ENCODE measurements at regions not wholly inside any gene's neighbourhood (a gene's known extent, or its start where the extent isn't known, plus 50 kb on each side); places are given as distances from the start of the nearest gene placed in this dataset.

DNA sequence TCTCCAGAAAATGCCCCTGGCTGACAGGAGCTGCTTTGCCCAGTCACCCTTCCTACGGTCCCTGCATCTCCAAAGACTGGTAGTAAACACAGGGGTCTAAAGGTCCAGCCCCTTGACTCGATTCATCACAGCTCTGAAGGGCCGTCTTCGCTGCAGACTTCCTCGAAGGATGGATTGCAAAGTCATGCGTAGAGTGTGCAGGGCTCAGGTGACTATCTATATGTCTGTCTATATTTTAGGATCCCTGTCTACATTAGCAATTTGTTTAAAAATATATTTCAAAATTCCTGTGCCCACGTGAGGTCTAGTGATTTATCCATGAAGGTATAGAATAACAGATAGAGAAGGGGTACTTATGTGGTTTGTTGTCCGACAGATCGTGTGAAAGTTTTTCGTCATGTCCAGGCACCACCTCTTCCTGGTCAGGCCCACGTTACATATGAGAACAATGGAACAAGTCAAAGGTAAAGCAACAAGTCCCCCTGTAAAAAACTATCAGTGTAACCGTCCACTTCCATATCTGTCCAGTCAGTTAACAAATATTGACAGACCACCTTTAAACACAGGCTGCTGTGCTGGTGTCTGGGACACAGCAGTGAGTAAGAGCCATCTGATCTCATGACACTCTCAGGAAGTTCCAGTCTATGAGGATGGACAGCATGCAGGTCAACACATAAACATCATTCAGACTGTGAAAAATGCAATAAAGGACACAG lies 127.7 kb upstream of the SULF2 start (continued):
- TF ChIP-seq AHDC1 (CRISPR knock-in tag; IDR thresholded peaks at IDR 0.05; ENCODE audit: borderline replicate concordance) (peak; percentile 84; the same call in 1 of the 2 replicates), ISL2 (CRISPR knock-in tag; IDR thresholded peaks at IDR 0.05) (peak; percentile 66; the same call in 1 of the 2 replicates), FOXK1 (CRISPR knock-in tag; IDR thresholded peaks at IDR 0.05; ENCODE audit: borderline replicate concordance, low read depth) (peak; percentile 94), ZNF609 (CRISPR knock-in tag; IDR thresholded peaks at IDR 0.05; ENCODE audit: borderline replicate concordance) (peak; percentile 83), SIN3A (IDR thresholded peaks at IDR 0.05; ENCODE audit: borderline replicate concordance, low read depth, low read length) (0 out of 2 replicates have a peak, but pooled peaks have one; percentile 35)
- TF ChIP-seq, protein P1, sequence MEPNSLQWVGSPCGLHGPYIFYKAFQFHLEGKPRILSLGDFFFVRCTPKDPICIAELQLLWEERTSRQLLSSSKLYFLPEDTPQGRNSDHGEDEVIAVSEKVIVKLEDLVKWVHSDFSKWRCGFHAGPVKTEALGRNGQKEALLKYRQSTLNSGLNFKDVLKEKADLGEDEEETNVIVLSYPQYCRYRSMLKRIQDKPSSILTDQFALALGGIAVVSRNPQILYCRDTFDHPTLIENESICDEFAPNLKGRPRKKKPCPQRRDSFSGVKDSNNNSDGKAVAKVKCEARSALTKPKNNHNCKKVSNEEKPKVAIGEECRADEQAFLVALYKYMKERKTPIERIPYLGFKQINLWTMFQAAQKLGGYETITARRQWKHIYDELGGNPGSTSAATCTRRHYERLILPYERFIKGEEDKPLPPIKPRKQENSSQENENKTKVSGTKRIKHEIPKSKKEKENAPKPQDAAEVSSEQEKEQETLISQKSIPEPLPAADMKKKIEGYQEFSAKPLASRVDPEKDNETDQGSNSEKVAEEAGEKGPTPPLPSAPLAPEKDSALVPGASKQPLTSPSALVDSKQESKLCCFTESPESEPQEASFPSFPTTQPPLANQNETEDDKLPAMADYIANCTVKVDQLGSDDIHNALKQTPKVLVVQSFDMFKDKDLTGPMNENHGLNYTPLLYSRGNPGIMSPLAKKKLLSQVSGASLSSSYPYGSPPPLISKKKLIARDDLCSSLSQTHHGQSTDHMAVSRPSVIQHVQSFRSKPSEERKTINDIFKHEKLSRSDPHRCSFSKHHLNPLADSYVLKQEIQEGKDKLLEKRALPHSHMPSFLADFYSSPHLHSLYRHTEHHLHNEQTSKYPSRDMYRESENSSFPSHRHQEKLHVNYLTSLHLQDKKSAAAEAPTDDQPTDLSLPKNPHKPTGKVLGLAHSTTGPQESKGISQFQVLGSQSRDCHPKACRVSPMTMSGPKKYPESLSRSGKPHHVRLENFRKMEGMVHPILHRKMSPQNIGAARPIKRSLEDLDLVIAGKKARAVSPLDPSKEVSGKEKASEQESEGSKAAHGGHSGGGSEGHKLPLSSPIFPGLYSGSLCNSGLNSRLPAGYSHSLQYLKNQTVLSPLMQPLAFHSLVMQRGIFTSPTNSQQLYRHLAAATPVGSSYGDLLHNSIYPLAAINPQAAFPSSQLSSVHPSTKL (CRISPR knock-in tag; IDR thresholded peaks at IDR 0.05) = peak; percentile 95
- TF ChIP-seq, protein P2, sequence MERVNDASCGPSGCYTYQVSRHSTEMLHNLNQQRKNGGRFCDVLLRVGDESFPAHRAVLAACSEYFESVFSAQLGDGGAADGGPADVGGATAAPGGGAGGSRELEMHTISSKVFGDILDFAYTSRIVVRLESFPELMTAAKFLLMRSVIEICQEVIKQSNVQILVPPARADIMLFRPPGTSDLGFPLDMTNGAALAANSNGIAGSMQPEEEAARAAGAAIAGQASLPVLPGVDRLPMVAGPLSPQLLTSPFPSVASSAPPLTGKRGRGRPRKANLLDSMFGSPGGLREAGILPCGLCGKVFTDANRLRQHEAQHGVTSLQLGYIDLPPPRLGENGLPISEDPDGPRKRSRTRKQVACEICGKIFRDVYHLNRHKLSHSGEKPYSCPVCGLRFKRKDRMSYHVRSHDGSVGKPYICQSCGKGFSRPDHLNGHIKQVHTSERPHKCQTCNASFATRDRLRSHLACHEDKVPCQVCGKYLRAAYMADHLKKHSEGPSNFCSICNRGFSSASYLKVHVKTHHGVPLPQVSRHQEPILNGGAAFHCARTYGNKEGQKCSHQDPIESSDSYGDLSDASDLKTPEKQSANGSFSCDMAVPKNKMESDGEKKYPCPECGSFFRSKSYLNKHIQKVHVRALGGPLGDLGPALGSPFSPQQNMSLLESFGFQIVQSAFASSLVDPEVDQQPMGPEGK (CRISPR knock-in tag; IDR thresholded peaks at IDR 0.05) = 0 out of 2 replicates have a peak, but pooled peaks have one; percentile 37
